ENCODE measurements at regions not wholly inside any gene's neighbourhood (a gene's known extent, or its start where the extent isn't known, plus 50 kb on each side); places are given as distances from the start of the nearest gene placed in this dataset.

DNA sequence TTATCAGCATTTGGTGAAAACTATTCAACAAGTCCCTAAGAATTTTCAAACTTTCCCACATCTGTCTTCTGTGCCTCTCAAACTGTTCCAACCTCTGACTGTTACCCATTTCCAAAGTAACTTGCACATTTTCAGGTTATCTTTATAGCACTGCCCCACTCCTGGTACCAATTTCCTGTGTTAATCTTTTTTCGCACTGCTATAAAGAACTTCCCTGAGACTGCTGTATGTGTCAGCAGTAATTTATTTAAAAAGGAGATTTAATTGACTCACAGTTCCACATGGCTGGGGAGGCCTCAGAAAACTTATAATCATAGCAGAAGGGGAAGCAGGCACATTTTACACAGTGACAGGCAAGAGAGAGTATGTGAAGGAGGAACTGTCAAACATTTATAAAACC is 310.9 kb upstream of the SLITRK3 start:
- TF ChIP-seq ARNTL (CRISPR knock-in tag; IDR thresholded peaks at IDR 0.05; ENCODE audit: borderline replicate concordance, low read depth) (no peak), RARB (CRISPR knock-in tag; IDR thresholded peaks at IDR 0.05) (no peak), PPARA (CRISPR knock-in tag; IDR thresholded peaks at IDR 0.05; ENCODE audit: borderline replicate concordance) (no peak), TCF4 (CRISPR knock-in tag; IDR thresholded peaks at IDR 0.05; ENCODE audit: borderline replicate concordance) (no peak), ZNF565 (CRISPR knock-in tag; conservative IDR thresholded peaks at IDR 0.05; ENCODE audit: low read depth) (no peak), GLIS3 (CRISPR knock-in tag; IDR thresholded peaks at IDR 0.05) (no peak), BACH2 (CRISPR knock-in tag; IDR thresholded peaks at IDR 0.05; ENCODE audit: borderline replicate concordance) (no peak)
- TF ChIP-seq, protein P1, sequence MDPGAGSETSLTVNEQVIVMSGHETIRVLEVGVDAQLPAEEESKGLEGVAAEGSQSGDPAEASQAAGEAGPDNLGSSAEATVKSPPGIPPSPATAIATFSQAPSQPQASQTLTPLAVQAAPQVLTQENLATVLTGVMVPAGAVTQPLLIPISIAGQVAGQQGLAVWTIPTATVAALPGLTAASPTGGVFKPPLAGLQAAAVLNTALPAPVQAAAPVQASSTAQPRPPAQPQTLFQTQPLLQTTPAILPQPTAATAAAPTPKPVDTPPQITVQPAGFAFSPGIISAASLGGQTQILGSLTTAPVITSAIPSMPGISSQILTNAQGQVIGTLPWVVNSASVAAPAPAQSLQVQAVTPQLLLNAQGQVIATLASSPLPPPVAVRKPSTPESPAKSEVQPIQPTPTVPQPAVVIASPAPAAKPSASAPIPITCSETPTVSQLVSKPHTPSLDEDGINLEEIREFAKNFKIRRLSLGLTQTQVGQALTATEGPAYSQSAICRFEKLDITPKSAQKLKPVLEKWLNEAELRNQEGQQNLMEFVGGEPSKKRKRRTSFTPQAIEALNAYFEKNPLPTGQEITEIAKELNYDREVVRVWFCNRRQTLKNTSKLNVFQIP (CRISPR knock-in tag; IDR thresholded peaks at IDR 0.05; ENCODE audit: borderline replicate concordance, low read depth) = no peak
- no peak for ATAC-seq

DNA sequence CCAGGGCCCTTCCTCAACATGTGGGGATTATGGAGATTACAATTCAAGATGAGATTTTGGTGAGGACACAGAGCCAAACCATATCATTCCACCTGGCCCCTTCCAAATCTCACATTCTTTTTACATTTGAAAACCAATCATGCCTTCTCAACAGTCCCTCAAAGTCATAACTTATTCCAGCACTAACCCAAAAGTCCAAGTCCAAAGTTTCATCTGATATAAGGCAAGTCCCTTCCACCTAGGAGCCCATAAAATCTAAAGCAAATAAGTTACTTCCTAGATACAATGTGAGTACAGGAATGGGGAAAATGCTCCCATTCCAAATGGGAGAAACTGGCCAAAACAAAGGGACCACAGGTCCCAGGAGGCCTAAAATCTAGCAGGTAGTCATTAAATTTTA is 309.5 kb upstream of the SLITRK3 start:
- no peak for ATAC-seq

DNA sequence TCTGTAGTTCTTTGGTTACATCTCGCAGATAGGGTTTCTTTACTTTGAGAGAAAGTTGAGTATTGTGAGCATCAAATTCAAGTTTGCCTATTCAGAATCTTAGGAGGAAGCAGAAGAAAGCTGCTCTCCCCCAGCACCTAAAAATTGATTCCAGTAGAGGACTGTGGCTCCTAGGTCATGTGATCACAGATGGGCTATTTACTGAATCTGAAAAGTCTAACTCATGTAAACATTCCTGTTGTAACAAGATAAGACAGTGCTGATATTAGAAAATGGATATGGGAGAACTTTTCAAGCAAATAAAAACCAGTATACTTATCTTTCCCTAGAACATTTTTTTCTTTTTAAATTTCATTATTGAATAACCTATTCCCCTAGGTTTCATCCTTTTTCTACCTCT is 308.4 kb upstream of the SLITRK3 start:
- no peak for TF ChIP-seq ISL1 (CRISPR knock-in tag; IDR thresholded peaks at IDR 0.05)
- no peak for TF ChIP-seq ZFP3 (CRISPR knock-in tag; IDR thresholded peaks at IDR 0.05)
- no peak for TF ChIP-seq ZNF70 (CRISPR knock-in tag; IDR thresholded peaks at IDR 0.05)
- TF ChIP-seq, protein P2, sequence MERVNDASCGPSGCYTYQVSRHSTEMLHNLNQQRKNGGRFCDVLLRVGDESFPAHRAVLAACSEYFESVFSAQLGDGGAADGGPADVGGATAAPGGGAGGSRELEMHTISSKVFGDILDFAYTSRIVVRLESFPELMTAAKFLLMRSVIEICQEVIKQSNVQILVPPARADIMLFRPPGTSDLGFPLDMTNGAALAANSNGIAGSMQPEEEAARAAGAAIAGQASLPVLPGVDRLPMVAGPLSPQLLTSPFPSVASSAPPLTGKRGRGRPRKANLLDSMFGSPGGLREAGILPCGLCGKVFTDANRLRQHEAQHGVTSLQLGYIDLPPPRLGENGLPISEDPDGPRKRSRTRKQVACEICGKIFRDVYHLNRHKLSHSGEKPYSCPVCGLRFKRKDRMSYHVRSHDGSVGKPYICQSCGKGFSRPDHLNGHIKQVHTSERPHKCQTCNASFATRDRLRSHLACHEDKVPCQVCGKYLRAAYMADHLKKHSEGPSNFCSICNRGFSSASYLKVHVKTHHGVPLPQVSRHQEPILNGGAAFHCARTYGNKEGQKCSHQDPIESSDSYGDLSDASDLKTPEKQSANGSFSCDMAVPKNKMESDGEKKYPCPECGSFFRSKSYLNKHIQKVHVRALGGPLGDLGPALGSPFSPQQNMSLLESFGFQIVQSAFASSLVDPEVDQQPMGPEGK (CRISPR knock-in tag; IDR thresholded peaks at IDR 0.05; ENCODE audit: borderline replicate concordance) = no peak
- no peak for TF ChIP-seq OSR1 (CRISPR knock-in tag; IDR thresholded peaks at IDR 0.05)
- no peak for TF ChIP-seq ARNTL (CRISPR knock-in tag; IDR thresholded peaks at IDR 0.05; ENCODE audit: borderline replicate concordance, low read depth)
- no peak for ATAC-seq

More for the DNA sequence above, 309.5 kb upstream of the SLITRK3 start:
- no peak for TF ChIP-seq GLIS3 (CRISPR knock-in tag; IDR thresholded peaks at IDR 0.05)
- TF ChIP-seq ISL1 (CRISPR knock-in tag; IDR thresholded peaks at IDR 0.05) = no peak
- TF ChIP-seq SNAI2 (CRISPR knock-in tag; IDR thresholded peaks at IDR 0.05) = no peak
- TF ChIP-seq ZFP30 (CRISPR knock-in tag; IDR thresholded peaks at IDR 0.05) = no peak
- TF ChIP-seq ZFP3 (CRISPR knock-in tag; IDR thresholded peaks at IDR 0.05) = no peak
- TF ChIP-seq, protein P3, sequence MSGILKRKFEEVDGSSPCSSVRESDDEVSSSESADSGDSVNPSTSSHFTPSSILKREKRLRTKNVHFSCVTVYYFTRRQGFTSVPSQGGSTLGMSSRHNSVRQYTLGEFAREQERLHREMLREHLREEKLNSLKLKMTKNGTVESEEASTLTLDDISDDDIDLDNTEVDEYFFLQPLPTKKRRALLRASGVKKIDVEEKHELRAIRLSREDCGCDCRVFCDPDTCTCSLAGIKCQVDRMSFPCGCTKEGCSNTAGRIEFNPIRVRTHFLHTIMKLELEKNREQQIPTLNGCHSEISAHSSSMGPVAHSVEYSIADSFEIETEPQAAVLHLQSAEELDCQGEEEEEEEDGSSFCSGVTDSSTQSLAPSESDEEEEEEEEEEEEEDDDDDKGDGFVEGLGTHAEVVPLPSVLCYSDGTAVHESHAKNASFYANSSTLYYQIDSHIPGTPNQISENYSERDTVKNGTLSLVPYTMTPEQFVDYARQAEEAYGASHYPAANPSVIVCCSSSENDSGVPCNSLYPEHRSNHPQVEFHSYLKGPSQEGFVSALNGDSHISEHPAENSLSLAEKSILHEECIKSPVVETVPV (CRISPR knock-in tag; IDR thresholded peaks at IDR 0.05) = no peak
- TF ChIP-seq ZNF8 (CRISPR knock-in tag; IDR thresholded peaks at IDR 0.05) = no peak
- TF ChIP-seq ZC3H10 (CRISPR knock-in tag; IDR thresholded peaks at IDR 0.05) = no peak
- TF ChIP-seq, protein P2 (CRISPR knock-in tag; IDR thresholded peaks at IDR 0.05; ENCODE audit: borderline replicate concordance) = no peak
- TF ChIP-seq, protein P4, sequence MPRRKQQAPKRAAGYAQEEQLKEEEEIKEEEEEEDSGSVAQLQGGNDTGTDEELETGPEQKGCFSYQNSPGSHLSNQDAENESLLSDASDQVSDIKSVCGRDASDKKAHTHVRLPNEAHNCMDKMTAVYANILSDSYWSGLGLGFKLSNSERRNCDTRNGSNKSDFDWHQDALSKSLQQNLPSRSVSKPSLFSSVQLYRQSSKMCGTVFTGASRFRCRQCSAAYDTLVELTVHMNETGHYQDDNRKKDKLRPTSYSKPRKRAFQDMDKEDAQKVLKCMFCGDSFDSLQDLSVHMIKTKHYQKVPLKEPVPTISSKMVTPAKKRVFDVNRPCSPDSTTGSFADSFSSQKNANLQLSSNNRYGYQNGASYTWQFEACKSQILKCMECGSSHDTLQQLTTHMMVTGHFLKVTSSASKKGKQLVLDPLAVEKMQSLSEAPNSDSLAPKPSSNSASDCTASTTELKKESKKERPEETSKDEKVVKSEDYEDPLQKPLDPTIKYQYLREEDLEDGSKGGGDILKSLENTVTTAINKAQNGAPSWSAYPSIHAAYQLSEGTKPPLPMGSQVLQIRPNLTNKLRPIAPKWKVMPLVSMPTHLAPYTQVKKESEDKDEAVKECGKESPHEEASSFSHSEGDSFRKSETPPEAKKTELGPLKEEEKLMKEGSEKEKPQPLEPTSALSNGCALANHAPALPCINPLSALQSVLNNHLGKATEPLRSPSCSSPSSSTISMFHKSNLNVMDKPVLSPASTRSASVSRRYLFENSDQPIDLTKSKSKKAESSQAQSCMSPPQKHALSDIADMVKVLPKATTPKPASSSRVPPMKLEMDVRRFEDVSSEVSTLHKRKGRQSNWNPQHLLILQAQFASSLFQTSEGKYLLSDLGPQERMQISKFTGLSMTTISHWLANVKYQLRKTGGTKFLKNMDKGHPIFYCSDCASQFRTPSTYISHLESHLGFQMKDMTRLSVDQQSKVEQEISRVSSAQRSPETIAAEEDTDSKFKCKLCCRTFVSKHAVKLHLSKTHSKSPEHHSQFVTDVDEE (CRISPR knock-in tag; IDR thresholded peaks at IDR 0.05) = no peak
- no peak for TF ChIP-seq ZNF565 (CRISPR knock-in tag; conservative IDR thresholded peaks at IDR 0.05; ENCODE audit: low read depth)
- TF ChIP-seq ARNTL (CRISPR knock-in tag; IDR thresholded peaks at IDR 0.05; ENCODE audit: borderline replicate concordance, low read depth) = no peak
